ENCODE measurements at regions not wholly inside any gene's neighbourhood (a gene's known extent, or its start where the extent isn't known, plus 50 kb on each side); places are given as distances from the start of the nearest gene placed in this dataset.

GRCh38 chr18:78221496-78221895 lies 758.1 kb upstream of the SALL3 start:
- DNase-seq (ENCODE audit: low spot score): no peak
- TF ChIP-seq CTCF (IDR thresholded peaks at IDR 0.05): no peak

GRCh38 chr18:78228974-78229373 lies 750.6 kb upstream of the SALL3 start:
- no peak for DNase-seq (ENCODE audit: low spot score)
- no peak for TF ChIP-seq CTCF (IDR thresholded peaks at IDR 0.05)
- ATAC-seq (ENCODE audit: low FRiP score): no peak

More at GRCh38 chr18:78221496-78221895, 758.1 kb upstream of the SALL3 start:
- no peak for ATAC-seq (ENCODE audit: low FRiP score)

GRCh38 chr18:78230911-78231310 lies 748.7 kb upstream of the SALL3 start:
- ATAC-seq (ENCODE audit: low FRiP score) (no peak), DNase-seq (ENCODE audit: low spot score) (no peak)
- TF ChIP-seq CTCF (IDR thresholded peaks at IDR 0.05): no peak

GRCh38 chr18:78232196-78232595 lies 747.4 kb upstream of the SALL3 start:
- TF ChIP-seq CTCF (IDR thresholded peaks at IDR 0.05): no peak
- ATAC-seq (ENCODE audit: low FRiP score) (no peak), DNase-seq (ENCODE audit: low spot score) (no peak)

GRCh38 chr18:78237864-78238263 lies 741.8 kb upstream of the SALL3 start:
- DNase-seq (ENCODE audit: low spot score): no peak
- no peak for TF ChIP-seq CTCF (IDR thresholded peaks at IDR 0.05)
- no peak for ATAC-seq (ENCODE audit: low FRiP score)

GRCh38 chr18:78238404-78239089 lies 741.1 kb upstream of the SALL3 start:
- DNase-seq (ENCODE audit: low spot score) (no peak), ATAC-seq (ENCODE audit: low FRiP score) (no peak)
- TF ChIP-seq CTCF (IDR thresholded peaks at IDR 0.05): no peak

- no peak for TF ChIP-seq CTCF (IDR thresholded peaks at IDR 0.05)
- DNase-seq (ENCODE audit: low spot score) (no peak), ATAC-seq (ENCODE audit: low FRiP score) (no peak)
Observed at GRCh38 chr18:78239090-78239457, 740.5 kb upstream of the SALL3 start.

All from omental fat pad (tissue), 3 donors.